NCI-H1092 treated with DMSO at 0.1 percent for 48 hours (cell line): ENCODE measurements at regions not wholly inside any gene's neighbourhood (a gene's known extent, or its start where the extent isn't known, plus 50 kb on each side); places are given as distances from the start of the nearest gene placed in this dataset.
A peak's percentile ranks its signal among the peaks of the same experiment; 100 is the strongest.

Experiments used
- DNase-seq: peaks from one replicate; lab custom pipeline; 2025; lab: John Stamatoyannopoulos, UW

DNA sequence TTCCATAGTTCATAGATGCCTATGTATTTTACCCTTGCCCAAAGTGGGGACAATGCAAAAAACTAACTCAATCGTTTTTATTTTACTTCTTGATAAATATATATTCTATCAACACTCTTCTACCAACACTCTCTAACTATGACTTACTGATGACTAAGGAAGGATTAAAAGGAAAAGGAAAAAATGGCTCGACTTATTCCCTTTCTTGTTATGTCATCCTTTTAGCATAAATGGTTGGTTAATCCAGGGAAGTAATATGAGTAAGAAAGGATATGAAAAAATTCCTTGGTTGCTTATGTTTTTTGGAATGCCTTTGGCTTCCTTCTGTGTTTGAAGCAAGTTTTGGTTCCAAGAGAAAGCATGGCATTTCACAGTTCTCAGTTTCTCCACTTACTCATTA lies 1087.1 kb downstream of the C4orf33 start:
- DNase-seq, result no peak

DNA sequence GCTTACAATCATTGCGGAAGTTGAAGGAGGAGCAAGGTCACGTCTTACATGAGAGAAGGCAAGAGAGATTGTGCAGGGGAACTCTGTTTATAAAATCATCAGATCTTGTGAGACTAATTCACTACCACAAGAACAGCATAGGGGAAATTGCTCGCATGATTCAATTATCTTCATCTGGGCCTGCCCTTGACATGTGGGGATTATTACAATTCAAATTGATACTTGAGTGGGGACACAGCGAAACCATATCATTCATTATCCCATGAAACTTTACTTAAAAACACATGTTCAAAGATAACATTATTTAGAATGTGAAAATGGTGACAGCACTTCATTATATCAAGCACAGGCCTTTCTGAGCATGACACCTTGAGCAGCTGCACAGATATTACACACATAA lies 1087.8 kb downstream of the C4orf33 start:
- DNase-seq, result no peak

DNA sequence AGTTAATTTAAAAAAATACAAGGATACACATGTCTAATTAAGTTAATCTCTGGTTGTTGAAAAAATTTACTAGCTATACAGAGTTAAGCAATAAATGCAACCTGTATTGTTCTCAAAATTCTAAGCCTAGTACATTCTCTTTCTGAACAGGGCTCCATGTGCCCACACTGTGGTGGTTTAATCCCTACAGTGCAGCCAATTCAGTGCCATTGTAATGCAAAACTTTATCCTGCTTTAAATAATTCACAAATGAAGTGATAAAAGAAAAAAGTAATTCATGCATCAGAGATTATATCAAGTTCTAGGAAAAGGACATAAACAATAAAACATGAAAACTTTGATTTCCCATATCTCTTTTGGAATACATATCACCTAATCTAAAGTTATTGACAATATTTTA lies 1089.2 kb downstream of the C4orf33 start:
- DNase-seq, result no peak

DNA sequence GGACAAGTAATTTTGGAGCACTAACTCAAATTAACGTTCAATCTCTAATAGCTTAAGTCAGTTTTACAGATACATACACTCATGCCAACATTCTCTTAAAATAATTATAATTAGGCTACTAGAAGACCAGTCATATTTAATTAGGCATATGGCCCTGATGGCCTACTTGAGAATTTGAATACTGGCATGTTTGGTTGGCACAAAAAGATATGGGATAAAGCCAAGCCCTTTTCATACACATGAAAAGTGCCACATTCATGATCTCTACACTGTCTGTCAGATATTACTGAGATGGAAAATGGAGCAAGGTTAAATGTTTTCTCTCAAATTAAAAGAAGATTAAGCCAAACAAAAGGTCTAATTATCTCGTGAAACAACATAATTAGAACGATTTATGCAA lies 1091.0 kb downstream of the C4orf33 start:
- no peak for DNase-seq

DNA sequence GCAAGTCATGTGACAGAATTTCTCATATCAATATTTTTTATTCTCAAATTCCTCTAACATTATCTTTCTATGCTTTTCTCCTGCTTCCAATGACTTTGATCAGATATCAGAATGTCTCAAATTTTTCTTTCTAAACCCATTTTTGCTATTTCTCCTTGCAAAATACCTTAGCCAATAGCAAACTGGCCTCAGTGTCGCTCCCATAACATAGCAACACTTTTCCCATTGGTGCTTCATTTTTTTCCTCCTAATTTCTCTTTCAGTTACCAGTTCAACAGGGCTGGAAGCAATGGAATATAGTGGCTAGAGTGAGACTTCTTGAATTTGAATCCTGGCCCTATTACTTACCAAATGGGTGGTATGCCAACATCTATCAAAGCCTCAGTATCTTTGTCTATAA lies 1091.6 kb downstream of the C4orf33 start:
- DNase-seq, result no peak

DNA sequence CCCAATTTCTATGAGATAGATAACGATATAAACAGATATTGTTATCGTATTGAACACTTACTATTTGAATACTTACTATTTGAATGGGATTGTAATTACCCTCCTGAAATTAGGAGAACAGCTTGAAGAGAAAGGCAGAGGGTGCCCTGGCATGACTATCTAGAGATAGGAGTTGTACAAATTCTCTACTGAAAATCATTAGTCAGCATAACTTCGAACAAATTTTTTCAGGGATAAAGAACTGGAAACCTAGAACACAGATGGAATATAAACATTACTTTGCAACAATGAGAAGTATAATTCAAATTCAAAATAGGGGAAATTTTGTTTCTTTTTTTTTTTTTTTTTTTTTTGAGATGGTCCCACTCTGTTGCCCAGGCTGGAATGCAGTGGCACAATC lies 1096.8 kb downstream of the C4orf33 start:
- DNase-seq, result no peak

DNA sequence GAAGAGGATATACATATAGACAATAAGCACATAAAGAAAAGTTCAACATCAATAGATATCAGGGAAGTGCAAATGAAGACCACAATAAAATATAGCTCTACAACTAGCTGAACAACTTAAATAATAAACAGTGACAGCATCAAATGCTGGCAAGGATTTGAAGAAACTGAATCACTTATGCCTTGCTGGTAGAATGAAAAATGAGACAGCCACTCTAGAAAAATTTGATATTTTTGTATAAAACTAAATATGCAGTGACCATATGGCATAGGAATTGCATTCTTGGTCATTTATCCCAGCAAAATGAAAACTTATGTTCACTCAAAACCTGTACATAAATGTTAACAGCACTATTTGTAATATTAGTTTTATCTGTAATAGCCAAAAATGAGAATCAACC lies 1102.0 kb downstream of the C4orf33 start:
- DNase-seq, result no peak

DNA sequence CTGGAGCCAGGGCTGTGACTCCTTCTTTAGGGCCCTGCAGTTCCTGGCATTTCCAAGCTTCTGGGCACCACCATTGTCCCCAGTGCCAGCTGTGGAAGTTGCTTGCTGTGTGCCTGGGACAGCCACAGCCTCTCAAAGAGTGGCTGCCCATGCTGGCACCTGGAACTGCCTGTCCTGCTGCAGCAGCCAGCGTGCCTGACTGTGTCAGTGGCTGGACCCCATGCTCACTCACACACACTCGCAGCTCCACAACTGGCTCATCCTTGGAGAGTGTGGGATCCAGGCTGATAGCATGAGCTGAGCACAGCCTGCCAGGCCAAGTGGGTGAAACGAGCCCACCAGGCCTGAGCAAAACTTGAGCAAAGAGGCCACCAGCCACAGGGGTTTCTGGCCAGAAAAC lies 1107.6 kb downstream of the C4orf33 start:
- DNase-seq, result no peak

DNA sequence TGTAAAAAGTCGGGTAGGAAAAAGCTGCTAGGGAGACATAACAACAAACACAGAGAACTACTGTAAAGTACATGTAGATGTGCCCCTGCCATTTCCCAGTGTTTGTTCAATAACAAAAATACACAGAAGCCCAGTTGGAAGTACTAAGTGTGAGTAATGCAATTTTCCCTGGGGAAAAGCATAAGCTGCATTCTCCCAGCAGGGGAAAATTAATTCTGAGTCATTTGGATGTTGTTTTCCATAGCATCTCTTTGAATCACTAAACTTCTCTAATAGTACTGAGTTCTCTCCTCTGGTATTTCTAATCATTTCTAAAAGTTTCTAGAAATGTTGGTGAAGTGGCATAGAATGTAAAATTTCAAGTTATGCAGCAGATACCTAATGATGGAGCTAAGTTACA lies 1114.9 kb downstream of the C4orf33 start:
- DNase-seq, result peak; percentile 14

DNA sequence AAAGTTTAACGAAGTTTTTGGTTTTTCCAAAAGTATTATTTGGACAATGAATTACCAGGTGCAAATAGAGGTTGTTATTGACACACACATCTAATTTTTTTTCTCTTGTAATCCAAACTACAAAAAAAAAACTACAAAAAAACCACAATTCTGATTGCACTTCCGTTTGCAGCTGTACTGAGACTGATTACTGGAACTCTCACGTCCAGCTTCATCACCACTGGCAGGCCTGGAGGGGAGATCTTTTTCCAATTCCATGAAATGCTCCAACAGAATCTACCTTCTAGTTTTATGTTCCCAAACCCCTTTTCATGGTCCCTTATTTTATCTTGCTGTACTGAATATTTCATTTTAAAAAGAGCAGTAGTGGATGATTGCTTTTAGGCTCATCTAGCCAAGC lies 1118.3 kb downstream of the C4orf33 start:
- DNase-seq, result no peak

DNA sequence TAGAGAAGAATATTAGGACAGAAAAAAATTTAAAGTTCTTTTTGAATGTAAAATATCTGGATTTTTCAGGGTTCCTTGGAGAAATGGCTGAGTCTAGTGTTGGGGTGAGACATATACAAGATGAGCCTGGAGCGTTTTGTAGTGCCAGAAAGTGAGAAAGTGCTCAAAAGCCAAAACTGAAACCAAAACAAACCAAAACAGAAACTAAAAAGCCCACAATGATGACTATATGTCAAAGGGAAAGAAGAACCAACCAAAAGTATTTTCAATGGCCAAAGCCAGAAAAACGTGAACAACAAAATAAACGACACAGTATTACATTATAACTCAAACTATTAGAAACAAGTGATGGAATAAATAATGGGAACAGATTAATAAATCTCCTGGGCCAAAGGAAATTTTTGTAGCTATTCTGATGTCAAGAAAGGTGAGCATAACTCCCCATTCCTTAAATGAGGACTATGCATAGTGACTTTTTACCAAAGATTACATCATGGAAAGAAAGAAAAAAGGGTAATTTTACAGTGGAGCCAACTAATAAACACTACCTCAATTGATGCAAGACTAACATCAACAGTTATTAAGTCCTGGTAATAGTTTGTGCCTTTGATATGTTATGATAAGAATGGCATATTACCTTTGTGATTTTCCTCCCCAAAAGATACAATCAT lies 1137.6 kb downstream of the C4orf33 start:
- no peak for DNase-seq

DNA sequence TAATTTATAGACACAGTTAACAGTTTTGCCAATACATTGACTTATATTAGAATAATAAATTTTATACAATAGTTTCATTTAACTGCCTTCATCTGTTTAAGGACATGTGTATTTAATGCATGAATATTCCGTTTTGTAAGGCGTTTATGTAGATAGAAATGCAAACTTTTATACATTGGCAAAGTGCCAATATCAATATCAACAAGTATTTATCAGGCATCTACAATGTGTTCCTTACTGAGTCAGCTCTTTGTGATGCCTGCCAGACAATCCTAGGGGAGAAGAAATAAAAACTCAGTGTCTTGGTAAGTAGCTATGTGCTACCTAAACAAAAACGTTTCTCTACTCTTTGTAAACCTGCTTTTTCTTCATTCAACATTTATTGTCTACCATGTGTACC lies 1142.2 kb downstream of the C4orf33 start:
- DNase-seq, result no peak

DNA sequence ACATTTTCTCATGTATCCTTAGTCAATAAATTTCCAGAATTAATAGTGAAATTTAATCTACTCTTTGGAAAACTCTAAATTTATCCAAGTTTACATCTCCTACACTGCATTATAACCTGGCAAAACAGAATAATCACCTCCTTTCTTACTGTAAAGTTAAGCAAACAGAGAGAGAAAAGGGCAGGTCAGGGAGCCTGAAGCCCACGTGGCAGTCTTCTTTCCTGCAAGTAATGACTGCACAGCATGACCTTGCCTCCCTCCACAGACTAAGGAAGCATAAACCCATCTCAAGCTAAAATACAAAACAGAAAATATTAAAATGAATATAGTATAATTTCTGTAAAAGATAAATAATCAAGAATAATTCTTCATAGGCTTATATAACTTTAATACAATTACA lies 1153.0 kb downstream of the C4orf33 start:
- DNase-seq, result no peak

DNA sequence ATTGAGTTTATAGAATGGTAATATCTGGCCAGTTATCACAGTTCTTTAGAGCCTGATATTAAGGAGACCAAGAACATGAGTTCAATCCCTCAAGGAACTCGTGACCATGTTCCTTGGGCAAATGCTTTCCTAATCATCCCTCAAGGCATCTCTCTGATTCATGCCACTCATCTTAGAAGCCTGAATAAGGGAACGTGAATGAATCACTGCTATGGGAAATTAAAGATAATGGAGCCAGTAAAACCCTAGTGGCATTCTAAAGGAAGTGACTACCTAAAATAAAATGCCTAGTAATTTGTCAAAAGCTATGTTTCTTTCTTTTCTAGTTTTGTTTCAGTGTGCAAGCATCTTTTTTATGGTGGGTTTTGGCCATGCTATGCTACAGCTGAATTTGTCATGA lies 1161.3 kb downstream of the C4orf33 start:
- no peak for DNase-seq

DNA sequence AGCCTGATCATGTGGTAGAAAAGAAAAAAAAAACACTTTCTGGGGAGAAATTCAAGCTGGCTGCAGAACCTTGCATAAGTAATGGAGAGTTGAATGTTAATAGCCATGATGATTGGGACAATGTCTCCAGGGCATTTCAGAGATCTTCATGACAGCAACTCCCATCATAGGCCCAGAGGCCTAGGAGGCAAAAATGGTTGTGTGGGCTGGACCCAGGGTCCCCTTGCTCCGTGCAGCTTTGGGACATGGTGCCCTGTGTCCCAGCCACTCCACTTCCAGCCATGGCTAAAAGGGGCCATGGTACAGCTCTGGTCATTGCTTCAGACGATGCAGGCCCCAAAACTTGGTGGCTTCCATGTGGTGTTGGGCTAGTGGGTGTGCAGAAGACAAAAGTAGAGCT lies 1170.9 kb downstream of the C4orf33 start:
- DNase-seq, result no peak

DNA sequence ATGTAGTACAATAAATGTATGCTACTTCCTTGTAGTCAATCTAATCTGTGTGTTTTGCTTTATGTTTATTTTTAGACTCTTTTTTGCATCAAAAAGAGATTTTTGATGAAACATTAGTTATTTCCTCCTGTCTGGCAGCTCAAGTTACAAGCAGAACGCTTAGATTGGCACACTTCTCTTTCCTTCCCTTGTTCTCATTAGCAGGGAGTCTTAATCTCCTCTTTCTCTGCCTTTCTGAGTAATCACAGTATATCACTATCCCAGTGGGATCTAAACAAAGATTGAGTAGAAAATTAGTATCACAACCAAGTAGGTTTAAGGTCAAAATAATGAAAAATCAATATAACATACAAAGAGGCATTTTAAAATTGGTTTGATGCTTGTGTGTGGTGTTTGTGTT lies 1192.6 kb downstream of the C4orf33 start:
- no peak for DNase-seq

DNA sequence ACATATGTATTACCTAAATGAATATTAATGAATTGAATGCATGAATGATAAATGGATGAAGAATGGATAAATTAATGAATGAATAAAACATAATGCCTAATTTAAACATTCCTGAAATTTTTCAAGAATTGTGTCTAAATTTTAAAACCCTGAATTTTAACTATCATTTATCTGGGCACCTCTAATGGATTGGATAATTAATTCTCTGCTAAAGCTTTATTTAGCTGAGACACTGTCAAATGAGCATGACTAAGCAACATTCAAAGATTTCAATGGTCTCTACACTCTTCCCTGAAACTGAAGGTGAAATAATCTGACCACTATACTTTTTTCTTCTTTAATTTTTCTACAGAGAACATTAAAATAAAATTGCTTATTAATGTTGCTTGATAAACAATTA lies 1197.7 kb downstream of the C4orf33 start:
- DNase-seq, result no peak

DNA sequence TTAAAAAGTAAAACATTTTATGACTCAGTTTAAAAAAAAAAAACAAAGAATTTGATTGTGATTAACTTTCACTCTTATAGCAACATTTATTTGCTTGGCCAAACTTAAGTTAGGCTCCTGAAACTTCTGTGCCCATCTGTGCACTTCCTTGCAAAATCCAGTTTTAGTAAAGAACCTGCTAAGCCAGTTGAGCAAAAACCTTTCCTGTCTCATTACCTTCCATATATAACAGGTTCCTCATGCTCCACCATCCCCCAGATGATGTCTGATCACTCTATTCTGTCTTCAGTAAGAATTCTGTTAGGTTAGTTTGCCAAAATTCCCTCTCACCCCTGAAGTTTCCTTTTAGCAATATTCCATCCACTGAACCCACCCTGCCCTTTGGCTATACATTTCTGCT lies 1200.5 kb downstream of the C4orf33 start:
- no peak for DNase-seq

DNA sequence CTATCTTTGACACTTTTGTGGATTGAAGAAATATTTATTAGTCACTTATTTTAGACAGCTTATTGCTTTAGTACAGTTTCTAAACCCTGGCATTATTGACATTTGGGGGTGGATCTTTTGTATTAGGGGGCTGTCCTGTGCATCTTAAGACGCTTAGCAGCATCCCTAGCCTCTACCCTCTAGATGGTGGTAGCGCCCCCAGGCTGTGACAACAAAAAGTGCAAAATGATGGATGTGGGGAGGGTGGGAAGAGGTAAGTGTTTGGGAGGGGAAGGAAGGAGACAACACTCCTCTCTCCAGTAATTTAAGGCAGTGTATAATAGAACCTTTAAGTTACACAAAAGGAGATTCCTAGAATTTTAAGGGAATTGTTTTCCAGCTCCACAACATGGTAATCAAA lies 1210.6 kb downstream of the C4orf33 start:
- no peak for DNase-seq

DNA sequence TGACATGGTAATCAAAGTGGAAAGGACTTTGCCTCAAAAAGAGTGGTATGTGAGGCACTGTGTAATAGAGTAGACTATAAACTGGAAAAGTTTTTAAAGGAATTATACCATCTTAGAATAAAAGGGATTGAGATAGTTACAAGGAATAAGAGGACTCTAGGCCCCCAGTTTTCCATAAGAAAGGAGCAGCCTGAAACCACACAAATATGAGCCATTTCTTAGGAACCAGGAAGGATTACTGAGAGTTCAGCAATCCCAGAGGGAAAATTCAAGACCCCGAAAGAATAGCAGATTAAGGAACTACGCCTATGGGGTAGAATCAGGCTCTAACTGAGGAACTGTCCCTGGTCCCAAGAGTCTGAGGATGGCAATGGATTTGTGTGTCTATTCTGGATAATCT lies 1213.3 kb downstream of the C4orf33 start:
- DNase-seq, result no peak

DNA sequence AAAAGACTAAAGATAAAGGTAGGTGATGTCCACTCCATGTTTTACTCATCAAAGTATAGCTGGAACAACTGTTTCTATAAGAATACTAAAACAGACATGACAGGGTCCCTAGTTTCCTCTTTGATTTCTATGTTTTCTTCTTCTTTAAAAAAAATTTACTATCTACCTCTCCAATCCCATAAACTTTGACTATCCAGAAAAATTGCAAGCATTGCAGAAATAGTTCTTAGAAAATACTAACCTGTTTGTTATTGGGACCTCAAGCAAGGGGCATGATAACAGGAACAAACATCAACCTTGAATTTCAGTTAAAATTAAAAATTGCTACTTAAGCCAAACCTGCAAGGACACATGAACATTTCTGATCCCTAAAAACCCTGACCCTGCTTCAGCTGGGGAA lies 1226.5 kb downstream of the C4orf33 start:
- DNase-seq, result no peak

DNA sequence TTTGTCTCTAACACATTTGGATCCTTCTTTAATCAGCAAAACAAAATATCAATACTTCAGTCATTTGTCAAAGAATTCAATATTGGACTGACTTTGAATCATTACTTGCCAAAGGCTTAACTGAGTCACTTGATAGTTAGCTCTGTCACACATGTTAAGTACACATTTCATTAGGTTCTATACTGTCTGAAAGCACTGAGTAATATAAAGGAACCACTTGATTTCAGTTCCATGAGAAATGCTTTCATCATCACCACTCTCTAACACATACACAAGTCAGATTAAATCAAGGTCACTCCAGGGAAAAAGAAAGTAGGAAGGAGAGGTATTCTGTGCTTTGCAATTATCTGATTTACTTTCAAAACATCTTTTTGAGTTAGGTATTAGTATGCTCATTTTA lies 1233.1 kb downstream of the C4orf33 start:
- DNase-seq, result no peak

DNA sequence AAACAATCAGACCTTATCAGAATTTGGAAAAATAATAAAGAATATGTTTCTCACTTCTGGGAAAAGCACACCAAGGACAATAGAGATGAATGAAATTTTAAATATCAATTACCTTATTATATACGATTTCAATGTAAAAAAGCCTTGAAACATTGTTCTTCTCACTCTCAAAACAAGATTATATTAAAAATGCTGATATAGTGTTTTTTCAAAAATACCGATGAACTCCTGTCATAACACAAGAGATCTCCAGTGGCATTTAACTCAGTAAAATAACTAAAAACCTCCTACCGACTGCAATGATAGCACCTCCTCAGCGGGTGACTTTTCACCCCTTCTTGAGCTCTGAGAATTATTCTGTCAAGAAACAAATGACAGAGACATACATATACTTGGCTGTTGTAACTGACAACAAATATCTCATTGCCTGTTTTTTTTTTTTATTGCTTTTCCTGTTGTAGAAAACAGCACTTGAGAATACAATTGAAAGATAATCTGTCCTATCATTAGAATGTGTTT lies 1237.3 kb downstream of the C4orf33 start:
- no peak for DNase-seq

DNA sequence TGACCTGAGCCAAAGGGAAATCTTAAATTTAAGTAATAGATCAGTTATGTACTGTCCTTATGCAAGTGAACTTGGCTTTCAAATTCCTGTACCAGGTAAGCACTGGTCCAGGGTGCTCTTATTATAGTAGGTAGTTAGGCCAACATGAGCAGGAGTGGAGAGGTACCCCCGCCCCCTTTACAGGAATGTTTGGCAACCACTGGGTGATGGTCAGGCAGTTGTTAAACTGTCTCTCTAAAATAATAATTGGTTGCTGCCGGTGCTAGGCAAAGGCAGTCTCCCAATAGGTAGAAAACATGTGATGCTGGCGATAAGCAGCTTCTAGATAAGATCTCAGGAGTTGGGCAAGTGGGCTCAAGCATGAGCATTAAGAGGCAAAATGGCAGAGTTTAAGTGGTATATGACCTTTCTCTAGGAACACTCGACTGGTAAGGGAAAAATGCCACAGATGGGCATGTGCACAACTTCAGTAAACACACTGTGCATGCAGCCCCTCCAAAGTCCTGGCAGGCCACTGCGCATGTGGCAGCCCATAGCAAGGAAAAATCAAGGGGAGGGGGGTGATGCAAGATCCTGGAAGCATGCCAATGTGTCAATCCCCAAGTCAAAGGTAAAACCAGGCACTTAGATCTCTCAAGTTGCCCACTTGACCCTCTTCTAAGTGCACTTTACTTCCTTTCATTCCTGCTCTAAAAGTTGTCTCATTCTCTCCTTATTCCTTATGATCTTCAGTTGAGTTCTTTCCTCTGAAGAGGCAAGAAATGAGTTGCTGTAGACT lies 1239.7 kb downstream of the C4orf33 start:
- no peak for DNase-seq
